Stimulated activated effector memory CD8-positive, alpha-beta T cell treated with anti-CD3 and anti-CD28 coated beads, Interleukin-12 subunit alpha, Interleukin-12 subunit beta, amount 100 ng/mL, for 72 hours (primary cell): ENCODE measurements at regions not wholly inside any gene's neighbourhood (a gene's known extent, or its start where the extent isn't known, plus 50 kb on each side); places are given as distances from the start of the nearest gene placed in this dataset.

Source experiments
- ATAC-seq: fragments of 150-1000 bp; cut with Tn5 transposase; 2 replicates; pipeline ENCODE4 v1.10.0; 2021
- DNase-seq, 2 donors: peaks; one replicate each; pipeline ENCODE4 v3.0.0; 2021 to 2022; ENCODE audit warnings: low spot score in 2 of 2
- H3K27ac Mint-ChIP-seq: one replicate; pipeline ENCODE4 v1.8.0; 2022; ENCODE audit warnings: mild to moderate bottlenecking, mixed read lengths
- H3K36me3 Mint-ChIP-seq: one replicate; pipeline ENCODE4 v1.8.0; 2022; ENCODE audit warnings: mild to moderate bottlenecking, mixed read lengths
- H3K4me1 Mint-ChIP-seq: one replicate; pipeline ENCODE4 v1.8.0; 2022; ENCODE audit warnings: mixed read lengths
- H3K4me3 Mint-ChIP-seq: one replicate; pipeline ENCODE4 v1.8.0; 2022; ENCODE audit warnings: mild to moderate bottlenecking, mixed read lengths
- H3K9me3 Mint-ChIP-seq: one replicate; pipeline ENCODE4 v1.8.0; 2022; ENCODE audit warnings: mixed read lengths

DNA sequence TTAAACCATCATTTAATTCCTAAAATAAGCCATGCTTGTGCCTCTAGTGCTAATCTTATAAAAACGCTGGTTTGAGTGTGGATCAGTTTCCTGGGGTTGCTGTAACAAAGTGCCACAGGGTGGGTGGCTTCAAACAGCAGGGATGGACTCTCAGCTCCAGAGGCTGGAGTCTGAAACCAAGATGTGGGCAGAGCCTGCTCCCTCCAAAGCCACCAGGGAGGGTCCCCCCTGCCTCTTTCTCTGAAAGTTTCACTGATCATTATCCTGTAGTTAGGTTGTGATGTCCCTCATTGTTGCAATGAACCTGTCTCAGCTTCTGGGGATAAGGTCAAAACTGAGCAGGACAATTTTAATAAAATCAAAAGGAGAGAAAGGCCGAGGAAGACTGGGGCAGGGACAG is 251.9 kb upstream of the TCERG1L start:
- ATAC-seq, result no peak

DNA sequence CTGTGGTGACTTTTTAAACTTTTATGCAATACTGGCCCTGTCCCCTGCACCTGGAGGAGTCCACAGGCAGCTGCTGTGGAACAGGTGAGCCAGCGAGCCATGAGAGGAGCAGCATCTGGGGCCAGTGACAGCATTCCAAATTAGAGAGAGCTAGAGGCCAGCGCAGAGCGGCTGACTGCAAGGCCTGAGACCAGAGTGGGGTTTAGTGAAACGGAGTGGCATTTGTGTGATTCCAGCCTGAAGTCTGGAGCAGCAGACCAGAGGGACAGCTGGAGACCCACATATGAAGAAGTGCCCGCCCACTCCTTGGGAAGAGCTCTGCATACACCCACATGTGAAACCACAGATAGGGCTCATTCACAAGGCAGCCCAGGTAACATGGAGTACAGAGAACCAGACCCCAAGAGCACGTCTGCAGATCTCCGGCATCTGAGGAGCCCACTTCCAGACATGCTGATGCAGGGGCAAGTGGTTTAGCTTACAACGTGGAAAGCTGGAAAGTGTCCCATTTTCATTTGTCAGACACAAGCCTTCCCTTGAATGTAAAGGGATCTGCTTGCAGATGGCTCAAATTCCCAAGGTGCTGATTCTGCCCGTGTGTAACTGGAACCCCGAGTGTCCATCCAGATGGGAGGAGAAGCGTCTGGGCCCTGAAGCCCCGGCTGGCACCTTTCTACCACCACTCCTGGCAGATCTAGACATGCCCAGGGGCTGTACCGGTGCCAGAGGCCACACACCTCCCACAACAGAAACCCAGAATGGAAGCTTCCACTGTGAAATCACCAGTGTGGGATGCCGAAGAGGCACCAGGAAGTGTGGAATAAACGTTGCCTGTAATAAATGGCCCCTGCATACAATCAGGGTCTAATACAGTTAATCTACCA is 256.0 kb upstream of the TCERG1L start:
- no peak for DNase-seq
- H3K27ac Mint-ChIP-seq, result no peak overlapping the region
- no peaks in the 10 kb centered on the region for H3K4me1 Mint-ChIP-seq
- H3K4me3 Mint-ChIP-seq, result no peak overlapping the region
- no peaks in the 10 kb centered on the region for H3K36me3 Mint-ChIP-seq
- no peak for ATAC-seq
- peaks cover 9% of the 10 kb centered on the region for H3K9me3 Mint-ChIP-seq

More for the DNA sequence above, 251.9 kb upstream of the TCERG1L start:
- Mint-ChIP-seq H3K36me3 (no peaks in the 10 kb centered on the region), H3K4me3 (no peak overlapping the region), H3K9me3 (peaks cover 9% of the 10 kb centered on the region), H3K27ac (no peak overlapping the region), H3K4me1 (no peaks in the 10 kb centered on the region)
- no peak for DNase-seq

DNA sequence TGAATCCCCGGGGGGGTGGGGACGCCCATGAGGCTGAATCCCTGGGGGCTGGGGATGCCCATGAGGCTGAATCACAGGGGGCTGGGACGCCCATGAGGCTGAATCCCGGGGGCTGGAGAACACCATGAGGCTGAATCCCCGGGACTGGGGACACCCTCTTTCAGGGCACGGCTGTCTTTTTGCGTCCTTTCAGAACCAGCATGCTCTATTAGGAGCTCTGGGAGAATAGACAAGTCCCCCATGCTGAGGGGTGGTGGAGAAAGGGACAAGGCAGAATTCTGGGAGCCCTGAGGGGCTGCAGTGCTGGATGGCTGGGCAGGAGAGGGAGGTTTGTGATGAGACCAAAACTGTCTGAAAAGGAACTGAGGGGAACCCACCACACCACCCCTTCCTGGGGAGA is 257.3 kb upstream of the TCERG1L start:
- H3K27ac Mint-ChIP-seq, result no peak overlapping the region
- ATAC-seq, result no peak
- H3K4me1 Mint-ChIP-seq, result no peaks in the 10 kb centered on the region
- peaks cover 9% of the 10 kb centered on the region for H3K9me3 Mint-ChIP-seq
- no peak overlapping the region for H3K4me3 Mint-ChIP-seq
- no peak for DNase-seq
- no peaks in the 10 kb centered on the region for H3K36me3 Mint-ChIP-seq

DNA sequence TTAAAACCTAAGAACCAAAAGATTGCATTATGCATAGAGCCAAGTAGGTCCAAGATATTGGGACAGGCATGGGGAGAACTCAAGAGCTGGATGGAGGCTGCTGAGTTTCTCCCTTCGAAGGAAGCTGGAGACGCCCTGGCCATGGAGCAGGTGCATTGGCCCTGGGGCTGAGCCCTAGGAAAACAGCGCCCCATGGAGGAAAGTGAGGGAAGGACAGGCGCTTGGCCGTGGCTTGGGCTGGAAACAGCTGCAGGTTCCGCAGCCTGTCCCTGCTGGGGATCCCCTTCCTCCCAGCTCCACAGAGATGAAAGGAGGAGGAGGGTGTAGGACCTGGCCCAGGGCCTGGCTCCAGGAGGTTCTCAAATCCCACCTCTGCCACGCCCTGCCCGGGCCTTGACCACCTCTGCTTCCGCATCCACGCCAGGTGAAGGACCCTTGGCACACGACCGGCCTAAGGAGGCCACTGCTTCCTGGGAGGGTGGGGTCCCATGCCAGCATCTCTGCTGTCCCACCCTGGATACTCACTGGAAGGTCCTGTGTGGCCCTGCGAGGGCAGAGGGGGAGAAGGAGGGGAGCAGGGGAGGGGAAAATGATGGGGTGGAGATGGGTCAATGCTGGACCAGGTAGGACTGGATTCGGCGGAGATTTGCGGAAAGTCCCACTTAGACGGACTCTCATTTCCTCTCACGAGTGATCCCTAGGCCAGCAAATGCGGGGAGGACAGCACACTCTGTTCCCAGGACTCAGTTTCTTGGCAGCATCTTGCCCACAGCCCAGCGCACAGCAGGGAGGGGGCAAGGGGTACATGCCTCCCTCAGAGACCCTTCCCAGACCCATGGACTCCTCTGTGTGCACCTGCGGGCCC is 258.6 kb upstream of the TCERG1L start:
- Mint-ChIP-seq H3K27ac (no peak overlapping the region), H3K4me3 (no peak overlapping the region), H3K9me3 (peaks cover 4% of the 10 kb centered on the region), H3K36me3 (no peaks in the 10 kb centered on the region), H3K4me1 (no peaks in the 10 kb centered on the region)
- ATAC-seq, result no peak
- no peak for DNase-seq

DNA sequence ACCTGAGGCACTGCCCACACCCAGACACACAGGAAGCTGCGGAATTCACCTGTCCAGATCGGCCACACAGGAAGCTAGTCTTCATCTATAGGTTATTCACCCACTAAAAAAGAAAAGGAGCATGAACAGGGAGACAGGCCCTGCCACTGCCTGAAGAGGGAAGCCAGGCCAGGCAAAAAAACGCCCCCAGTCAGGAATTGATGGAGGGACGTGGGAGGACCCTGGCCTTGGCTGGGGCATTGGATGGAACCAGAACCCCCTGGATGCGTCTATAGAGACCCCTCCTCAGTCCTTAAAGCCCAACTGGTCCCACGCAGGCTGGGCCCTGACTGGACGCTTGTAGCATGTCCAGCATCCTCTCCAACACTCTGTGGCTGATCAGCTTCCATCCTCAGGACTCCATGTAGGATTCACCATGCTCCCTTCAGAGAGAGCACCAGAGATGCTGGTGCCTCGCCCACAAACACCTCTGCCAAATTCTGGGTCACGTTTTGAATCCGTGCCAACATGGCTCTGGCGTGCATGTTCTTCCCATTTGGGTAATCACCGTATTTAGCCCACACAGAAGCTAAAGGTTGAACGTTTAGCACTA is 259.3 kb upstream of the TCERG1L start:
- ATAC-seq (no peak), DNase-seq (no peak)
- no peaks in the 10 kb centered on the region for H3K36me3 Mint-ChIP-seq

DNA sequence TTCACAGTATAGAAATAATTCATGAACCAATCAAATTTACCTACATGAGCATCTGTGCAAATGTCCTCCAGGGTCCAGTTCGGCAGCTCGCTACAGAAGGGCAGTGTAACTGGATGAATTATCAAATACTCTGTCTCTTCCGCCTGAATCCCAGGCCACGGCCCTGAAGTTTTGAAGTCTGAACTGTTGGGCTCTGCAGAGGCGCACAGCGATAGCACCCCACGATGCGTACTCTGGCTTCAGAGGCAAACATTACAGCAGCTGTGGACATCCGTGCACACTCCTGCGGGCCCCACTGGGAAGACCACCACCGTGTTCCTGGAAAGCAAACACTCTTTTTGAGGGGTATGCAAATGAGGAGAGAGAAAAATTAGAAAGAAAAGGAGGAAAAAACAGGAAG is 259.8 kb upstream of the TCERG1L start:
- H3K4me3 Mint-ChIP-seq, result no peak overlapping the region
- H3K9me3 Mint-ChIP-seq, result peaks cover 4% of the 10 kb centered on the region
- no peak for ATAC-seq
- H3K27ac Mint-ChIP-seq, result no peak overlapping the region
- no peak for DNase-seq
- no peaks in the 10 kb centered on the region for H3K4me1 Mint-ChIP-seq
- no peaks in the 10 kb centered on the region for H3K36me3 Mint-ChIP-seq

More for the DNA sequence above, 259.3 kb upstream of the TCERG1L start:
- Mint-ChIP-seq H3K4me1 (no peaks in the 10 kb centered on the region), H3K27ac (no peak overlapping the region), H3K9me3 (peaks cover 4% of the 10 kb centered on the region), H3K4me3 (no peak overlapping the region)

DNA sequence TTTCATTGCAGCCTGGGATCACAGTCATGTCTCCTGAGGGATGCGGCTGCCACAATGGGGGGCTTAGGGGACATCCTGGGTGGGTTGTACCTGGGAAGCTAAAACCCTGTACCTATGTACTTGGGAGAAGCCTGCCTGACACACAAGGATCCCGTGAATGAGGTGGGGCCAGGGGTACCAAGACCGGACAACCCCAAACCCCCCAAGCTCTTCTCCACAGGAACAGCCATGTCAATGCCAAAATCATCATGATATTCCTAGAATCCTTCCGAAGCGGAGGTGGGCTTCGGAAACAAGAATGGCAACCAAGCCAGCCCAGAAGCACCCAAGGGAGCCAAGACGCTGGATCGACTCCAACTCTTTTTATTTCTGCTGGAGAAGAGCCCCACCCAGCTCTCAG is 260.3 kb upstream of the TCERG1L start:
- ATAC-seq, result no peak
- Mint-ChIP-seq H3K4me1 (no peaks in the 10 kb centered on the region), H3K9me3 (peaks cover under 1% of the 10 kb centered on the region), H3K27ac (no peak overlapping the region), H3K4me3 (no peak overlapping the region), H3K36me3 (no peaks in the 10 kb centered on the region)
- no peak for DNase-seq

DNA sequence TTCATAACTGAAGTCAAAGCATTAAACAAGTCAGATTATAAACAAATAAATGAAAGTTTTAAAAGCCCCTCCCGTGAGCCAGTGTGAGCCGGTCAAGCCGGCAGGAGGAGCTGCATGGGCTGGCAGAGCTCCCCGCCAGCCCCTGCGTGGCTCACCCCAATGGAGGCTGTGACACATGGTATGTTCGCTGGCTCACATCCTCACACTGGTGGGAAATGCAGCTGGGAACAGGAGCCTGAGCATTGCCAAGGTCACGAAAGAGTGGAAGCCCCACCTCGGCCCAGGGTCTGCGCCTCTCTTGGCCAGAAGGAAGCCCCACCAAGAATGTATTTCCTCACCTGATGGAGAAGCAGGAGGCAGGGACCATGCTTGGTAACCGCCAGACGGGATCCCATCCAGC is 261.7 kb upstream of the TCERG1L start:
- DNase-seq (no peak), ATAC-seq (no peak)
- H3K9me3 Mint-ChIP-seq, result no peaks in the 10 kb centered on the region
- H3K27ac Mint-ChIP-seq, result no peak overlapping the region
- no peaks in the 10 kb centered on the region for H3K4me1 Mint-ChIP-seq
- no peak overlapping the region for H3K4me3 Mint-ChIP-seq
- no peaks in the 10 kb centered on the region for H3K36me3 Mint-ChIP-seq

DNA sequence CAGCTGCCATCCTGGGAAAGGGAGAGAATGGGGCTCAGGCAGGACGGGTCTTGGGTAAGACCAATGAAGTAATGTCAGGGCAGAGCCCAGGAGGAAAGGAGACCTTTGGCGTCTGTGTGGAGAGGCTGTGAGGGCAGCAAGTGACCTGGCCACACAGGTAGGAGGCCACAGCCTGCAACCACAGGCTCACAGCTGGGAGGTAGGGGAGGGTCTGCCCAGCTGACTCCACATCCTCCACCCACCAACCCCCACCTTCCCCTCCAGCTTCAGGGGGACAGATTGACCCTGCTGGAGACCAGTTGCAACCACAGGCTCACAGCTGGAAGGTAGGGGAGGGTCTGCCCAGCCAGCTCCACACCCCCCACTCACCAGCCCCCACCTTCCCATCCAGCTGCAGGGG is 262.2 kb upstream of the TCERG1L start:
- no peaks in the 10 kb centered on the region for H3K9me3 Mint-ChIP-seq
- no peak for ATAC-seq
- H3K4me3 Mint-ChIP-seq, result no peak overlapping the region

DNA sequence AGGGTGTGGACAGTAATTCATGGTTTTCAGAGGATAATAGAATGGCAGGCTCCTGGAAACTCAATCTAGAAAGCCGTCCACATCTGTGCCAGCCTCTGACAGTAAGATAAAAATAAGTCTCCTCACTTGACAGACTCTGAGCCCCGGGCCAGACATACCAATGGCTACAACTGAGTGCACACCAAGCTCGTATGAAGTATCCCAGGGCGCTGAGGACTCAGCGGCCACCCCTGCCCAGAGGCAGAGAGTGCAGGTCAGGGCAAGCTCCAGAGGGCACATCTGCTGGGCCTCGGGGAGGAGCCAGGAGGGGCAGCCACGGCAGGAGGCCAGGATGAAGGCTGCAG is 262.8 kb upstream of the TCERG1L start:
- H3K4me3 Mint-ChIP-seq, result no peak overlapping the region
- H3K4me1 Mint-ChIP-seq, result no peaks in the 10 kb centered on the region
- DNase-seq (no peak), ATAC-seq (no peak)
- no peaks in the 10 kb centered on the region for H3K36me3 Mint-ChIP-seq
- no peak overlapping the region for H3K27ac Mint-ChIP-seq
- H3K9me3 Mint-ChIP-seq, result no peaks in the 10 kb centered on the region

More for the DNA sequence above, 262.2 kb upstream of the TCERG1L start:
- Mint-ChIP-seq H3K4me1 (no peaks in the 10 kb centered on the region), H3K36me3 (no peaks in the 10 kb centered on the region), H3K27ac (no peak overlapping the region)
- DNase-seq, result no peak

DNA sequence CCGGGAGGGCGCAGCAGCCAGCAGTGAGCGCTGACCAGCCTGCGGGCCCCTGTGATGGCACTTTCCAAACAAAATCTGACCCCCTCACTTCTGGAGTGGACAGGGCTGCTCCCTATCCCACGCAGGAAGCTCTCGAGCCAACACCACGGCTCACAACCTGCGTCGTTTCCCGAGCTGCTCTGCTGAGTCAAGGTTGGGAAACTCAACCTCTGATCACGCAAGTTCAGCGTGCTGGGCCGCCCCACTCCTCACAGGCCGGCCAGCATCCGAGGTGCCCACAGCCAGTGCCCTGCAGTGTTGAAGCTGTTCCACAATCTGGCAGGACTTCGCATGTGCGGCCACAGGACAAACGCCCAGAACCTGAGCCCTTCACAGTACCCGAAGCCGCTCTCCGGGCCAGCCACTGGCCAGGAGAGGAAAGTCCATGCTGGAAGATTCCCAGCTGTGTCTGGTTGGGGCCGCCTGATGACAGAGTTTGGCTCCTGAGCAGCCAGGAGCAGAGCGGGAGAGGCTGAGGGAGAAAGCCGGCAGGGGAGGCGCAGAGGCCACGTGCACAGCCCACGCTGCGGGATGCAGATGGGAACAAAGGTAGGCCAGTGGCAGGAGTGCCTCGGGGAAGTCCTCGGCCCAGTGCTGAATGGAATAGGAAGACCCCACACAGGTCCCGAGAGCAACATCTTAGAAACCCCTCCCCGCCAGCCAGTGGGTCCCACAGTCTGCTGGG is 263.3 kb upstream of the TCERG1L start:
- Mint-ChIP-seq H3K4me3 (no peak overlapping the region), H3K27ac (no peak overlapping the region), H3K4me1 (no peaks in the 10 kb centered on the region), H3K36me3 (no peaks in the 10 kb centered on the region), H3K9me3 (no peaks in the 10 kb centered on the region)
- DNase-seq, result no peak
- ATAC-seq, result no peak

DNA sequence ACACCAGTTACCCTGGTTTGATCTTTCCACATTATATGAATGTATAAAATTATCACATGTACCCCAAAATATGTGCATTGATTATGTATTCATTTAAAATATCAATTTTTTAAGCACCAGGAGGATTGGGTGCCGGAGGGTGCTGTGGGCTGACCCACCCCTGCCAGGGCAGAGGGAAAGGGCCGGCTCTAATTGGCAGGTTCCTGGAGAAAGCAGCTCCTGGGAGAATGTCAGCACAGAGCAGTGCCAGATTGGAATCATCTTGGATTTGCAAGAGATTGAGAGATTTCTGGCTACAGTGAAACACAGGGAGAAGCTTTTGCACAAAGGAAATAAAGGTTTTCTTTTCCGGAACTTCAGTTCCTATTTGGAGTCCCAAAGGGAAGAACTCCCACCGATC is 264.4 kb upstream of the TCERG1L start:
- Mint-ChIP-seq H3K4me3 (no peak overlapping the region), H3K4me1 (no peaks in the 10 kb centered on the region), H3K27ac (no peak overlapping the region), H3K9me3 (no peaks in the 10 kb centered on the region), H3K36me3 (no peaks in the 10 kb centered on the region)
- DNase-seq, result peak in 1 of 2 donors; percentile 30
- no peak for ATAC-seq

DNA sequence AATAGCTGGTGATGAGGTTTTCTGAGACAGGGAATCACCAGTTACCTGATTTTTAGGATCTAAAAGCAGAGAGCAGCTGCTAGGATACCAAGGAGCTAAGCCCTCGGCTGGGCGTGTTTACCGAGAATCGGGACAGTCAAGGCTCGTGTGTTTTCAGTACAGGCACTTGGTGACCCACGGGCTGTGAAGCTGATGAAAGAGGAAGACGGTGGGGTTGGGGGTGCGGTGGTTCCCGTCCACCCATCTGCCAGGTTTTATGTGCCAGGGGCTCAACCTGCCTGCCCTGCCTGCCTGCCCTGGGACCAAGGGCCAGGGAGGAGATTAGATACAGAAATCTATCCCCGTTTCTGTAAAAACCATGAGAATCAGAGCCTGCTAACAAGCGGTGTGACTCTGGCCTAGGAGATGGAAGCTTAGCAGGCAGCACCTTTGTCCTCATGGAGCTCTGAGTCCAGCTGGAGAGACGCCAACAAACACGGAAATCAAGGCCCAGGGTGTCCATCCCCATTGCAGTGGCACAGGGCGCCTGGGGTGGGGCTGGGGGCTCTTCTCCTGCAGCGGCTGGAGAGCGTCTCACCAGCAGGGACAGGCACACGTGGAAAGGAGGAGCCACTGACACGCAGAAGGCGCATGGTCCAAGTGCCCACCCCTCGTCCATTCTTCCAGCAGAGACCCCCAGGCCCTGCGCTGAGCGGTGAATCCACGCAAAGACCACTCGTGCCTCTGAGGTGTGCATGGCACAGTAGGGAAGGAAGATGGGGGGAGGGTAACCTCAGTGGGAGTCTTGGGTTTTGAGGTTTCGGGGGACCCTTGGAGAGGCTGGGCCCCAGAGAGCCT is 265.0 kb upstream of the TCERG1L start:
- DNase-seq (peak in 1 of 2 donors; percentile 13), ATAC-seq (no peak)
- Mint-ChIP-seq H3K36me3 (no peaks in the 10 kb centered on the region), H3K4me3 (no peak overlapping the region), H3K4me1 (no peaks in the 10 kb centered on the region), H3K27ac (no peak overlapping the region), H3K9me3 (no peaks in the 10 kb centered on the region)

DNA sequence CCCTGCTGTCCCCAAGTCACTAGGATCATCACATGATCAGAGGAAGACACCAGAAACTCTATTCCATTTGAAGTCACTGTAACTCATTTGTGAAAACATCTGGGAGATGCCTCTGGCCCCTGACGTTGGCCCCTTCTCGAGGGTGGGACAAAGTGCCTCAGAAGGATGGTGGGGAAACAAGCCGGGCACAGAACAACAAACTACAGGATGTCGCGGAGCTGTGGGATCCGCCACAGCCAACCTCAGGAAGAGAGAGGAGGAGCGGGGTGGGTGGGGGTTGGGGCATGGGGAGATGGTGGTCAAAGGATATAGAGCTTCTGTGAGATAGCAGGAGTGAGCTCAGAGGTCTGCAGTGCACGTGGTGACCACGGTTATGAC is 265.6 kb upstream of the TCERG1L start:
- Mint-ChIP-seq H3K9me3 (no peaks in the 10 kb centered on the region), H3K27ac (no peak overlapping the region), H3K36me3 (no peaks in the 10 kb centered on the region), H3K4me3 (no peak overlapping the region), H3K4me1 (no peaks in the 10 kb centered on the region)
- peak in 1 of 2 donors; percentile 12 for DNase-seq
- ATAC-seq, result no peak
